IMR-90 (cell line): ENCODE measurements at regions not wholly inside any gene's neighbourhood (a gene's known extent, or its start where the extent isn't known, plus 50 kb on each side); places are given as distances from the start of the nearest gene placed in this dataset.

ENCODE experiments used
- ATAC-seq: fragments of 200-7000 bp; cut with Tn5 transposase; 2 replicates; pipeline ENCODE4 v1.9.1; 2020; ENCODE audit warnings: low read depth, mild to moderate bottlenecking, moderate library complexity
- BruUV-seq: library from RNA; stranded (reverse); fragments of 400-500 nt; replicated peaks from 2 replicates; lab custom pipeline; 2021; lab: Mats Ljungman, UMichigan
- CTCF ChIA-PET: fragments of 300-600 bp; formaldehyde crosslinking; extraction: SDS; loops from one replicate; lab custom pipeline; 2021; ENCODE audit warnings: antibody characterized with exemption; lab: Yijun Ruan, JAX
- POLR2A ChIA-PET: fragments of 300-600 bp; sonication (Branson Sonifier 250); formaldehyde crosslinking; loops from one replicate; lab custom pipeline; 2022; ENCODE audit warnings: antibody characterized with exemption; ENCODE audit not compliant: unreplicated experiment; lab: Charles Lee
- DNase-seq: peaks from one replicate; pipeline ENCODE4 v3.0.0; 2013
- H2AFZ ChIP-seq: replicated peaks from 2 replicates; pipeline ENCODE3; 2013; ENCODE audit warnings: low read length, mild to moderate bottlenecking; ENCODE audit not compliant: poor library complexity
- H2AK5ac ChIP-seq: 2 replicates; pipeline ENCODE4 v1.6.1; 2013; ENCODE audit warnings: low read depth, low read length, inconsistent platforms
- H2AK9ac ChIP-seq: replicated peaks from 2 replicates; pipeline ENCODE3; 2013; ENCODE audit warnings: mild to moderate bottlenecking, low read depth, low read length, moderate library complexity; ENCODE audit not compliant: poor library complexity
- H2BK120ac ChIP-seq: 2 replicates; pipeline ENCODE4 v1.6.1; 2013; ENCODE audit warnings: low read depth, low read length, inconsistent platforms
- H2BK15ac ChIP-seq: 3 replicates; pipeline ENCODE4 v1.6.1; 2013; ENCODE audit warnings: low read depth, low read length, inconsistent platforms
- H2BK20ac ChIP-seq: 2 replicates; pipeline ENCODE4 v1.6.1; 2013; ENCODE audit warnings: low read depth, mild to moderate bottlenecking, inconsistent platforms, low read length, moderate library complexity
- H2BK5ac ChIP-seq: 2 replicates; pipeline ENCODE4 v1.6.1; 2013; ENCODE audit warnings: mild to moderate bottlenecking, low read depth, low read length, inconsistent platforms; ENCODE audit not compliant: poor library complexity, severe bottlenecking
- H3K14ac ChIP-seq: replicated peaks from 2 replicates; pipeline ENCODE4 v1.6.1; 2013; ENCODE audit warnings: low read depth, low read length, inconsistent platforms
- H3K18ac ChIP-seq: 2 replicates; pipeline ENCODE4 v1.6.1; 2013; ENCODE audit warnings: low read depth, low read length, control low read depth
- H3K23ac ChIP-seq: 2 replicates; pipeline ENCODE4 v1.6.1; 2013; ENCODE audit warnings: low read depth, low read length, inconsistent platforms
- H3K27ac ChIP-seq: 2 replicates; pipeline ENCODE4 v1.5.1; 2013; ENCODE audit warnings: mild to moderate bottlenecking, control low read depth, low read length; ENCODE audit not compliant: insufficient read depth
- H3K27me3 ChIP-seq: 2 replicates; pipeline ENCODE4 v1.6.1; 2013; ENCODE audit warnings: low read length; ENCODE audit not compliant: control insufficient read depth, insufficient read depth
- H3K36me3 ChIP-seq: 2 replicates; pipeline ENCODE4 v1.6.1; 2013; ENCODE audit warnings: low read length, mixed read lengths; ENCODE audit not compliant: control insufficient read depth, insufficient read depth
- H3K4ac ChIP-seq: 2 replicates; pipeline ENCODE4 v1.6.1; 2013; ENCODE audit warnings: low read depth, low read length, inconsistent platforms
- H3K4me1 ChIP-seq: 2 replicates; pipeline ENCODE4 v1.6.1; 2013; ENCODE audit warnings: low read length, mixed read lengths; ENCODE audit not compliant: control insufficient read depth, insufficient read depth
- H3K4me2 ChIP-seq: 2 replicates; pipeline ENCODE4 v1.6.1; 2013; ENCODE audit warnings: low read depth, mild to moderate bottlenecking, control low read depth, low read length, moderate library complexity
- H3K4me3 ChIP-seq: 2 replicates; pipeline ENCODE4 v1.5.1; 2013; ENCODE audit warnings: low read depth, mild to moderate bottlenecking, control low read depth, low read length, moderate library complexity; ENCODE audit not compliant: insufficient read depth
- H3K56ac ChIP-seq: 2 replicates; pipeline ENCODE4 v1.6.1; 2013; ENCODE audit warnings: low read length, inconsistent platforms; ENCODE audit not compliant: insufficient read depth; ENCODE audit errors: extremely low read depth
- H3K79me1 ChIP-seq, 2 experiments: 2 replicates each; pipeline ENCODE4 v1.6.1; 2013; ENCODE audit warnings: low read length in 2 of 2, inconsistent platforms in 1 of 2, low read depth in 1 of 2
- H3K9ac ChIP-seq: 2 replicates; pipeline ENCODE4 v1.6.1; 2013; ENCODE audit warnings: low read depth, low read length, control low read depth
- H3K9me1 ChIP-seq: 2 replicates; pipeline ENCODE4 v1.6.1; 2013; ENCODE audit warnings: low read length, inconsistent platforms; ENCODE audit not compliant: insufficient read depth
- H3K9me3 ChIP-seq: 2 replicates; pipeline ENCODE4 v1.6.1; 2013; ENCODE audit warnings: low read length; ENCODE audit not compliant: control insufficient read depth, insufficient read depth
- H4K20me1 ChIP-seq: 2 replicates; pipeline ENCODE4 v1.6.1; 2013; ENCODE audit warnings: low read length, inconsistent platforms; ENCODE audit not compliant: insufficient read depth
- H4K5ac ChIP-seq: 2 replicates; pipeline ENCODE4 v1.6.1; 2013; ENCODE audit warnings: mild to moderate bottlenecking, low read depth, low read length, control low read depth
- H4K8ac ChIP-seq, 2 experiments: 2 replicates each; pipeline ENCODE4 v1.6.1; 2013; ENCODE audit warnings: low read depth in 2 of 2, low read length in 2 of 2, control low read depth in 1 of 2, inconsistent platforms in 1 of 2
- H4K91ac ChIP-seq: 2 replicates; pipeline ENCODE4 v1.6.1; 2013; ENCODE audit warnings: low read depth, low read length, inconsistent platforms; ENCODE audit not compliant: insufficient read depth
- CEBPB ChIP-seq: IDR thresholded peaks from 2 replicates; pipeline ENCODE4 v1.6.1; 2012; ENCODE audit warnings: low read depth, low read length, improper control_type of control experiment
- CHD1 ChIP-seq: IDR thresholded peaks from 2 replicates; pipeline ENCODE4 v1.6.1; 2012; ENCODE audit warnings: low read depth, low read length, improper control_type of control experiment
- FOS ChIP-seq: fragments of 150-350 bp; IDR thresholded peaks from 2 replicates; pipeline ENCODE4 v1.6.1; 2016; ENCODE audit warnings: low read depth, low read length
- MAFK ChIP-seq: IDR thresholded peaks from 2 replicates; pipeline ENCODE4 v1.6.1; 2012; ENCODE audit warnings: low read depth, low read length, improper control_type of control experiment
- MAZ ChIP-seq: IDR thresholded peaks from 2 replicates; pipeline ENCODE4 v1.6.1; 2012; ENCODE audit warnings: low read depth, mild to moderate bottlenecking, low read length, improper control_type of control experiment, moderate library complexity, borderline replicate concordance
- MXI1 ChIP-seq: IDR thresholded peaks from 2 replicates; pipeline ENCODE4 v1.6.1; 2012; ENCODE audit warnings: low read depth, mild to moderate bottlenecking, low read length, moderate library complexity, borderline replicate concordance
- POLR2A ChIP-seq: IDR thresholded peaks from 2 replicates; pipeline ENCODE4 v1.6.1; 2012; ENCODE audit warnings: mild to moderate bottlenecking, low read depth, low read length
- RAD21 ChIP-seq: IDR thresholded peaks from 2 replicates; pipeline ENCODE4 v1.6.1; 2012; ENCODE audit warnings: low read length, improper control_type of control experiment
- RCOR1 ChIP-seq: IDR thresholded peaks from 2 replicates; pipeline ENCODE4 v1.6.1; 2012; ENCODE audit warnings: mild to moderate bottlenecking, low read length, improper control_type of control experiment; ENCODE audit not compliant: insufficient replicate concordance
- RFX5 ChIP-seq: IDR thresholded peaks from 2 replicates; pipeline ENCODE4 v1.8.0; 2012; ENCODE audit warnings: low read depth, mild to moderate bottlenecking, low read length, moderate library complexity
- USF2 ChIP-seq: fragments of 150-350 bp; IDR thresholded peaks from 2 replicates; pipeline ENCODE4 v1.6.1; 2017; ENCODE audit warnings: mild to moderate bottlenecking, antibody characterized with exemption, low read length, low read depth
- WGBS, 2 experiments: methylation state at CpG; one replicate each; pipeline versions ENCODE4 v1.1.5 to v1.1.7; 2013; ENCODE audit warnings: missing lambda C conversion rate in 2 of 2; ENCODE audit not compliant: insufficient read length in 1 of 2; ENCODE audit errors: extremely low coverage in 2 of 2; 5-methylcytosine and 5-hydroxymethylcytosine counted together
- dilution Hi-C: fragments of 300-500 bp; cut with HindIII; formaldehyde crosslinking; loops from one replicate; pipeline ENCODE4 v1.14.3; 2018; ENCODE audit warnings: low sequenced_read_pairs; ENCODE audit not compliant: unreplicated experiment
- in situ Hi-C: fragments of 300-500 bp; cut with MboI; formaldehyde crosslinking; loops from 3 replicates; pipeline ENCODE4 v1.14.3; 2019; ENCODE audit warnings: low sequenced_read_pairs, inconsistent platforms, mixed read lengths
- intact Hi-C: fragments of 100-400 bp; cut with micrococcal nuclease; formaldehyde crosslinking; loops from 2 replicates; pipeline ENCODE4 v1.10.0; 2022
- TF ChIP-seq, protein P1 (sequence below): fragments of 150-350 bp; IDR thresholded peaks from 2 replicates; pipeline ENCODE4 v1.6.1; 2016; ENCODE audit warnings: low read depth, mild to moderate bottlenecking, low read length, moderate library complexity, borderline replicate concordance

GRCh38 chr3:6721491-6721890, 139.4 kb upstream of the GRM7 start:
- ChIA-PET POLR2A (no interaction called here), CTCF (no interaction called here)
- Histone ChIP-seq H2AFZ (no peak overlapping the region), H2BK20ac (no peak overlapping the region), H3K9me1 (no peaks in the 10 kb centered on the region), H3K9ac (no peak overlapping the region), H3K9me3 (peaks cover 2% of the 10 kb centered on the region; the same call in 1 of the 2 replicates), H3K23ac (no peak overlapping the region), H2AK9ac (no peak overlapping the region), H3K14ac (no peak overlapping the region), H3K4me3 (no peak overlapping the region), H2AK5ac (no peak overlapping the region), H3K36me3 (no peaks in the 10 kb centered on the region), H2BK15ac (no peak overlapping the region), H3K18ac (no peak overlapping the region), H3K4me1 (no peaks in the 10 kb centered on the region), H4K91ac (no peak overlapping the region), H4K8ac (no peak overlapping the region), H4K20me1 (no peaks in the 10 kb centered on the region), H3K56ac (no peak overlapping the region), H3K4ac (no peak overlapping the region), H4K5ac (no peak overlapping the region), H2BK5ac (no peak overlapping the region), H3K4me2 (no peak overlapping the region), H2BK120ac (no peak overlapping the region), H3K27ac (no peak overlapping the region), H3K27me3 (no peaks in the 10 kb centered on the region), H3K79me1 (no peaks in the 10 kb centered on the region)
- DNase-seq (no peak), ATAC-seq (no peak)
- intact Hi-C loops, result no loop called here
- WGBS, 2 experiments, result no CpG with 5 or more reads among the region's 4 CpGs
- in situ Hi-C loops, result no loop called here
- dilution Hi-C loops, result no loop called here
- no TSS peak for BruUV-seq
- TF ChIP-seq CEBPB (no peak), RAD21 (no peak), RCOR1 (no peak), RFX5 (no peak), MAZ (no peak), POLR2A (no peak), USF2 (no peak), MAFK (no peak), MXI1 (no peak), FOS (no peak), CHD1 (no peak)
- TF ChIP-seq, protein P1, sequence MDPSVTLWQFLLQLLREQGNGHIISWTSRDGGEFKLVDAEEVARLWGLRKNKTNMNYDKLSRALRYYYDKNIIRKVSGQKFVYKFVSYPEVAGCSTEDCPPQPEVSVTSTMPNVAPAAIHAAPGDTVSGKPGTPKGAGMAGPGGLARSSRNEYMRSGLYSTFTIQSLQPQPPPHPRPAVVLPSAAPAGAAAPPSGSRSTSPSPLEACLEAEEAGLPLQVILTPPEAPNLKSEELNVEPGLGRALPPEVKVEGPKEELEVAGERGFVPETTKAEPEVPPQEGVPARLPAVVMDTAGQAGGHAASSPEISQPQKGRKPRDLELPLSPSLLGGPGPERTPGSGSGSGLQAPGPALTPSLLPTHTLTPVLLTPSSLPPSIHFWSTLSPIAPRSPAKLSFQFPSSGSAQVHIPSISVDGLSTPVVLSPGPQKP, result no peak
